ENCODE measurements at regions not wholly inside any gene's neighbourhood (a gene's known extent, or its start where the extent isn't known, plus 50 kb on each side); places are given as distances from the start of the nearest gene placed in this dataset.
A peak's percentile ranks its signal among the peaks of the same experiment; 100 is the strongest.

GRCh38 chr2:168375195-168375798, 80.8 kb upstream of the CERS6 start:
- H3K27ac Mint-ChIP-seq (ENCODE audit: unreplicated experiment): no peak overlapping the region
- DNase-seq (ENCODE audit: low spot score): no peak
- peak; percentile 79 for TF ChIP-seq CTCF (IDR thresholded peaks at IDR 0.05)

GRCh38 chr2:168378960-168379669, 77.0 kb upstream of the CERS6 start:
- Mint-ChIP-seq H3K27me3 (ENCODE audit: low read depth) (no peaks in the 10 kb centered on the region), H3K9me3 (ENCODE audit: low read depth) (peaks cover 24% of the 10 kb centered on the region), H3K36me3 (ENCODE audit: low read depth) (peaks cover 9% of the 10 kb centered on the region), H3K27ac (ENCODE audit: unreplicated experiment) (no peak overlapping the region), H3K4me1 (ENCODE audit: low read depth) (no peaks in the 10 kb centered on the region), H3K4me3 (ENCODE audit: unreplicated experiment) (no peak overlapping the region)
- TF ChIP-seq CTCF (IDR thresholded peaks at IDR 0.05): no peak
- no peak for DNase-seq (ENCODE audit: low spot score)

More at GRCh38 chr2:168375195-168375798, 80.8 kb upstream of the CERS6 start:
- no peaks in the 10 kb centered on the region for H3K4me1 Mint-ChIP-seq (ENCODE audit: low read depth)
- H3K36me3 Mint-ChIP-seq (ENCODE audit: low read depth): peaks cover 13% of the 10 kb centered on the region
- H3K4me3 Mint-ChIP-seq (ENCODE audit: unreplicated experiment): no peak overlapping the region
- H3K9me3 Mint-ChIP-seq (ENCODE audit: low read depth): peaks cover 44% of the 10 kb centered on the region
- no peaks in the 10 kb centered on the region for H3K27me3 Mint-ChIP-seq (ENCODE audit: low read depth)

GRCh38 chr2:168380500-168380899, 75.6 kb upstream of the CERS6 start:
- Mint-ChIP-seq H3K4me3 (ENCODE audit: unreplicated experiment) (no peak overlapping the region), H3K27me3 (ENCODE audit: low read depth) (no peaks in the 10 kb centered on the region), H3K9me3 (ENCODE audit: low read depth) (peaks cover 30% of the 10 kb centered on the region), H3K27ac (ENCODE audit: unreplicated experiment) (no peak overlapping the region), H3K4me1 (ENCODE audit: low read depth) (no peaks in the 10 kb centered on the region), H3K36me3 (ENCODE audit: low read depth) (peaks cover 11% of the 10 kb centered on the region)
- no peak for TF ChIP-seq CTCF (IDR thresholded peaks at IDR 0.05)
- no peak for DNase-seq (ENCODE audit: low spot score)

- no peaks in the 10 kb centered on the region for H3K27me3 Mint-ChIP-seq (ENCODE audit: low read depth)
- no peak for DNase-seq (ENCODE audit: low spot score)
- H3K4me3 Mint-ChIP-seq (ENCODE audit: unreplicated experiment): no peak overlapping the region
- peaks cover 39% of the 10 kb centered on the region for H3K4me1 Mint-ChIP-seq (ENCODE audit: low read depth)
- no peaks in the 10 kb centered on the region for H3K36me3 Mint-ChIP-seq (ENCODE audit: low read depth)
- peaks cover 7% of the 10 kb centered on the region for H3K9me3 Mint-ChIP-seq (ENCODE audit: low read depth)
- no peak for TF ChIP-seq CTCF (IDR thresholded peaks at IDR 0.05)
- H3K27ac Mint-ChIP-seq (ENCODE audit: unreplicated experiment): no peak overlapping the region
Observed at GRCh38 chr2:168392024-168392423, 64.0 kb upstream of the CERS6 start.

- H3K9me3 Mint-ChIP-seq (ENCODE audit: low read depth): peaks cover 2% of the 10 kb centered on the region
- H3K4me1 Mint-ChIP-seq (ENCODE audit: low read depth): peaks cover 39% of the 10 kb centered on the region
- H3K27me3 Mint-ChIP-seq (ENCODE audit: low read depth): no peaks in the 10 kb centered on the region
- DNase-seq (ENCODE audit: low spot score): no peak
- H3K27ac Mint-ChIP-seq (ENCODE audit: unreplicated experiment): no peak overlapping the region
- H3K36me3 Mint-ChIP-seq (ENCODE audit: low read depth): no peaks in the 10 kb centered on the region
- no peak for TF ChIP-seq CTCF (IDR thresholded peaks at IDR 0.05)
- H3K4me3 Mint-ChIP-seq (ENCODE audit: unreplicated experiment): no peak overlapping the region
Observed at GRCh38 chr2:168392797-168393196, 63.3 kb upstream of the CERS6 start.
